K562 (cell line): ENCODE measurements at regions not wholly inside any gene's neighbourhood (a gene's known extent, or its start where the extent isn't known, plus 50 kb on each side); places are given as distances from the start of the nearest gene placed in this dataset.
A peak's percentile ranks its signal among the peaks of the same experiment; 100 is the strongest.

Experiments used
- CBFA2T3 ChIP-seq: fragments of 450-650 bp; IDR thresholded peaks from 2 replicates; pipeline ENCODE4 v1.6.1; 2017
- DACH1 ChIP-seq: fragments of 450-650 bp; IDR thresholded peaks from 2 replicates; pipeline ENCODE4 v1.6.1; 2018; ENCODE audit not compliant: partially characterized antibody
- FOXA1 ChIP-seq: fragments of 450-650 bp; IDR thresholded peaks from 2 replicates; pipeline ENCODE4 v1.6.1; 2016; ENCODE audit warnings: mild to moderate bottlenecking, borderline replicate concordance
- FOXA3 ChIP-seq, 2 experiments: fragments of 450-650 bp in 1 of 2; sonication (generic) in 1 of 2; formaldehyde crosslinking; IDR thresholded peaks in 1 of 2; conservative IDR thresholded peaks in 1 of 2; 2 replicates each; pipeline versions ENCODE4 v1.4.0 to v1.8.0; 2020 to 2022; ENCODE audit warnings: mild to moderate bottlenecking in 2 of 2, missing genetic modification reagents in 1 of 2
- MAFG ChIP-seq: fragments of 450-650 bp; conservative IDR thresholded peaks from 2 replicates; pipeline ENCODE4 v1.6.1; 2016; ENCODE audit warnings: missing genetic modification characterization, missing compliant biosample characterization
- MBD2 ChIP-seq: sonication (generic); IDR thresholded peaks from 2 replicates; pipeline ENCODE4 v1.6.1; 2016; ENCODE audit warnings: low read depth, borderline replicate concordance
- NFIC ChIP-seq: fragments of 450-650 bp; IDR thresholded peaks from 2 replicates; pipeline ENCODE4 v1.6.1; 2017; ENCODE audit warnings: mild to moderate bottlenecking, inconsistent platforms
- PHB ChIP-seq: fragments of 250-450 bp; sonication (Bioruptor Pico); IDR thresholded peaks from 2 replicates; pipeline ENCODE4 v1.5.0; 2021
- SMAD4 ChIP-seq: fragments of 250-450 bp; sonication (Bioruptor Pico); conservative IDR thresholded peaks from 2 replicates; pipeline ENCODE4 v1.8.0; 2021; ENCODE audit warnings: inconsistent platforms, mild to moderate bottlenecking, moderate library complexity
- TCF15 ChIP-seq: fragments of 250-450 bp; sonication (Bioruptor Pico); IDR thresholded peaks from 2 replicates; pipeline ENCODE4 v1.8.0; 2022; ENCODE audit warnings: moderate library complexity, mild to moderate bottlenecking, inconsistent platforms
- ZNF12 ChIP-seq: sonication (generic); formaldehyde crosslinking; IDR thresholded peaks from 2 replicates; pipeline ENCODE4 v1.4.0; 2020; ENCODE audit warnings: mild to moderate bottlenecking, missing genetic modification reagents
- ZNF311 ChIP-seq: fragments of 250-450 bp; sonication (Bioruptor Pico); IDR thresholded peaks from 2 replicates; pipeline ENCODE4 v1.4.0; 2020; ENCODE audit warnings: mild to moderate bottlenecking, moderate library complexity
- ZNF318 ChIP-seq, 2 experiments: fragments of 450-650 bp; IDR thresholded peaks; 2 replicates each; pipeline ENCODE4 v1.6.1; 2016; ENCODE audit warnings: mild to moderate bottlenecking in 2 of 2, borderline replicate concordance in 1 of 2, low read depth in 1 of 2, moderate library complexity in 1 of 2
- ZNF395 ChIP-seq: fragments of 200-800 bp; sonication (Bioruptor generic); IDR thresholded peaks from 2 replicates; pipeline ENCODE4 v1.6.1; 2017; ENCODE audit warnings: missing genetic modification characterization, missing compliant biosample characterization
- ZNF668 ChIP-seq: fragments of 250-450 bp; sonication (Bioruptor Pico); IDR thresholded peaks from 2 replicates; pipeline ENCODE4 v1.8.0; 2022; ENCODE audit warnings: mild to moderate bottlenecking, inconsistent platforms
- ZNF785 ChIP-seq: fragments of 250-450 bp; sonication (Bioruptor Pico); IDR thresholded peaks from 2 replicates; pipeline ENCODE4 v1.4.0; 2020; ENCODE audit warnings: mild to moderate bottlenecking

- TF ChIP-seq CBFA2T3 (peak; percentile 96), SMAD4 (CRISPR knock-in tag) (peak; percentile 91), FOXA1 (no peak), ZNF12 (no peak), ZNF311 (CRISPR knock-in tag) (no peak), DACH1 (peak; percentile 29), ZNF318 (IDR thresholded peaks at IDR 0.05; ENCODE audit: borderline replicate concordance in 1 of 2, low read depth in 1 of 2) (no peak), FOXA3 (CRISPR knock-in tag; conservative IDR thresholded peaks at IDR 0.05 in 1 of 2, IDR thresholded peaks at IDR 0.05 in 1 of 2) (no peak), ZNF785 (no peak), ZNF395 (CRISPR knock-in tag) (peak; percentile 72; the same call in 1 of the 2 replicates), PHB (CRISPR knock-in tag) (no peak), MBD2 (peak; percentile 72), NFIC (peak; percentile 71), MAFG (tag) (no peak), ZNF668 (CRISPR knock-in tag) (peak; percentile 20; the same call in 1 of the 2 replicates), TCF15 (no peak)
Measured at GRCh38 chr17:36728030-36728991, 126.9 kb downstream of the MRM1 start (continued).
